GM12878 (cell line): ENCODE measurements at regions not wholly inside any gene's neighbourhood (a gene's known extent, or its start where the extent isn't known, plus 50 kb on each side); places are given as distances from the start of the nearest gene placed in this dataset.

ENCODE experiments used
- ATAC-seq: fragments of 200-7000 bp; cut with Tn5 transposase; 3 replicates; pipeline ENCODE4 v1.9.1; 2020; ENCODE audit warnings: mild to moderate bottlenecking, moderate library complexity
- BruUV-seq: library from RNA; stranded (reverse); fragments of 400-500 nt; replicated peaks from 2 replicates; lab custom pipeline; 2021; lab: Mats Ljungman, UMichigan
- CTCF ChIA-PET: fragments of 300-600 bp; sonication (Branson Sonifier 250); formaldehyde crosslinking; extraction: SDS; loops from one replicate; lab custom pipeline; 2021; ENCODE audit warnings: inconsistent platforms; lab: Yijun Ruan, JAX
- POLR2A ChIA-PET: fragments of 350-600 bp; formaldehyde crosslinking; extraction: SDS; loops from one replicate; lab custom pipeline; 2021; ENCODE audit warnings: inconsistent platforms; lab: Charles Lee
- RAD21 ChIA-PET: fragments of 300-600 bp; sonication (Branson Sonifier 250); formaldehyde crosslinking; loops from one replicate; lab custom pipeline; 2023; ENCODE audit warnings: antibody characterized with exemption; ENCODE audit not compliant: unreplicated experiment; lab: Charles Lee
- SMC1A ChIA-PET: fragments of 300-600 bp; sonication (Branson Sonifier 250); formaldehyde crosslinking; loops from one replicate; lab custom pipeline; 2023; ENCODE audit not compliant: unreplicated experiment, uncharacterized antibody; lab: Charles Lee
- DNase-seq: peaks from one replicate; pipeline ENCODE4 v3.0.0-alpha.2; 2011; ENCODE audit warnings: low read depth, low spot score
- FAIRE-seq: peaks from 3 replicates; lab custom pipeline; 2011; peaks lifted over from hg19 to GRCh38; lab: Jason Lieb, UNC
- H2AFZ ChIP-seq: 2 replicates; pipeline ENCODE4 v1.6.0; 2011; ENCODE audit warnings: low read depth, low read length, control low read depth; ENCODE audit not compliant: control insufficient read depth
- H3K27ac ChIP-seq: 2 replicates; pipeline ENCODE4 v1.5.1; 2011; ENCODE audit warnings: control low read depth; ENCODE audit not compliant: control insufficient read depth, insufficient read depth
- H3K27me3 ChIP-seq, 2 experiments: replicated peaks in 1 of 2; 2 replicates each; pipeline versions ENCODE4 v1.6.0 to v1.6.1; 2011; ENCODE audit warnings: low read length in 1 of 2; ENCODE audit not compliant: control insufficient read depth in 2 of 2, insufficient read depth in 2 of 2
- H3K36me3 ChIP-seq, 2 experiments: 2 replicates each; pipeline ENCODE4 v1.5.1; 2011; ENCODE audit warnings: low read length in 1 of 2; ENCODE audit not compliant: control insufficient read depth in 2 of 2, insufficient read depth in 2 of 2
- H3K4me1 ChIP-seq: 2 replicates; pipeline ENCODE4 v1.6.1; 2011; ENCODE audit warnings: mild to moderate bottlenecking, low read length, moderate library complexity, mixed read lengths; ENCODE audit not compliant: control insufficient read depth, insufficient read depth
- H3K4me2 ChIP-seq: 2 replicates; pipeline ENCODE4 v1.6.0; 2011; ENCODE audit warnings: control low read depth; ENCODE audit not compliant: control insufficient read depth, insufficient read depth
- H3K4me3 ChIP-seq: fragments of 200-600 bp; sonication (generic); 2 replicates; pipeline ENCODE4 v1.5.1; 2016
- H3K79me2 ChIP-seq: 2 replicates; pipeline ENCODE4 v1.6.0; 2011; ENCODE audit warnings: low read length; ENCODE audit not compliant: control insufficient read depth, insufficient read depth
- H3K9ac ChIP-seq: 2 replicates; pipeline ENCODE4 v1.8.0; 2011; ENCODE audit warnings: low read length, control low read depth, mixed read lengths; ENCODE audit not compliant: control insufficient read depth, insufficient read depth
- H3K9me3 ChIP-seq: replicated peaks from 3 replicates; pipeline ENCODE4 v1.5.1; 2011; ENCODE audit warnings: mild to moderate bottlenecking, low read length; ENCODE audit not compliant: control insufficient read depth, insufficient read depth
- H4K20me1 ChIP-seq: 2 replicates; pipeline ENCODE4 v1.6.0; 2011; ENCODE audit not compliant: control insufficient read depth, insufficient read depth
- CUX1 ChIP-seq: IDR thresholded peaks from 2 replicates; pipeline ENCODE4 v1.6.1; 2012; ENCODE audit warnings: improper control_type of control experiment, low read depth, low read length; ENCODE audit not compliant: insufficient replicate concordance
- EED ChIP-seq: sonication (generic); IDR thresholded peaks from 2 replicates; pipeline ENCODE4 v1.6.1; 2016; ENCODE audit warnings: antibody characterized with exemption, low read depth
- ETV6 ChIP-seq, 2 experiments: fragments of 450-650 bp in 1 of 2; IDR thresholded peaks in 1 of 2; conservative IDR thresholded peaks in 1 of 2; 2 replicates each; pipeline ENCODE4 v1.6.1; 2014; ENCODE audit warnings: antibody characterized with exemption in 1 of 2, borderline replicate concordance in 1 of 2, low read depth in 1 of 2, mild to moderate bottlenecking in 1 of 2, moderate library complexity in 1 of 2
- FOXM1 ChIP-seq: IDR thresholded peaks from 2 replicates; pipeline ENCODE4 v1.6.1; 2012; ENCODE audit warnings: low read depth, mild to moderate bottlenecking, inconsistent platforms, low read length, moderate library complexity
- IRF4 ChIP-seq: IDR thresholded peaks from 2 replicates; pipeline ENCODE4 v1.6.1; 2011; ENCODE audit warnings: low read depth, low read length
- LARP7 ChIP-seq: fragments of 450-650 bp; IDR thresholded peaks from 2 replicates; pipeline ENCODE4 v1.6.1; 2017; ENCODE audit warnings: mild to moderate bottlenecking
- MEF2A ChIP-seq: IDR thresholded peaks from 2 replicates; pipeline ENCODE4 v1.6.1; 2011; ENCODE audit warnings: low read depth, mild to moderate bottlenecking, low read length, moderate library complexity; ENCODE audit not compliant: insufficient read depth
- NRF1 ChIP-seq: conservative IDR thresholded peaks from 2 replicates; pipeline ENCODE4 v1.6.1; 2011; ENCODE audit warnings: mild to moderate bottlenecking, low read depth, low read length, improper control_type of control experiment
- PAX5 ChIP-seq: IDR thresholded peaks from 2 replicates; pipeline ENCODE4 v1.6.1; 2011; ENCODE audit warnings: low read depth, low read length, borderline replicate concordance
- RAD51 ChIP-seq: fragments of 450-650 bp; IDR thresholded peaks from 2 replicates; pipeline ENCODE4 v1.6.1; 2016; ENCODE audit warnings: moderate library complexity, mild to moderate bottlenecking, inconsistent platforms
- SREBF1 ChIP-seq: IDR thresholded peaks from 2 replicates; pipeline ENCODE4 v1.6.1; 2012; ENCODE audit warnings: mild to moderate bottlenecking, low read length
- ZBED1 ChIP-seq: IDR thresholded peaks from 2 replicates; pipeline ENCODE4 v1.6.1; 2016; ENCODE audit warnings: borderline replicate concordance
- ZNF217 ChIP-seq: fragments of 450-650 bp; IDR thresholded peaks from 2 replicates; pipeline ENCODE4 v1.6.1; 2017; ENCODE audit warnings: antibody characterized with exemption, mild to moderate bottlenecking
- ZNF622 ChIP-seq: fragments of 450-650 bp; IDR thresholded peaks from 2 replicates; pipeline ENCODE4 v1.6.1; 2017; ENCODE audit warnings: mild to moderate bottlenecking, inconsistent platforms
- ZZZ3 ChIP-seq: IDR thresholded peaks from 2 replicates; pipeline ENCODE4 v1.6.1; 2011; ENCODE audit warnings: low read depth; ENCODE audit not compliant: control insufficient read depth, insufficient read length
- WGBS: methylation state at CpG from one replicate; pipeline ENCODE4 v1.1.6; 2016; ENCODE audit warnings: low lambda C conversion rate; ENCODE audit not compliant: insufficient replicate concordance, insufficient coverage; ENCODE audit errors: missing lambda C conversion rate; 5-methylcytosine and 5-hydroxymethylcytosine counted together
- in situ Hi-C: fragments of 300-500 bp; cut with MboI; formaldehyde crosslinking; loops from 9 replicates; pipeline ENCODE4 v1.14.3; 2018; ENCODE audit warnings: mixed read lengths
- intact Hi-C: fragments of 100-400 bp; cut with micrococcal nuclease; formaldehyde crosslinking; loops from one replicate; pipeline ENCODE4 v1.14.2; 2022; ENCODE audit not compliant: unreplicated experiment
- TF ChIP-seq, protein P1 (sequence below): IDR thresholded peaks from 2 replicates; pipeline ENCODE4 v1.6.1; 2011; ENCODE audit warnings: borderline replicate concordance, low read depth, mild to moderate bottlenecking, moderate library complexity, low read length; ENCODE audit not compliant: insufficient read depth, poor library complexity, severe bottlenecking

DNA sequence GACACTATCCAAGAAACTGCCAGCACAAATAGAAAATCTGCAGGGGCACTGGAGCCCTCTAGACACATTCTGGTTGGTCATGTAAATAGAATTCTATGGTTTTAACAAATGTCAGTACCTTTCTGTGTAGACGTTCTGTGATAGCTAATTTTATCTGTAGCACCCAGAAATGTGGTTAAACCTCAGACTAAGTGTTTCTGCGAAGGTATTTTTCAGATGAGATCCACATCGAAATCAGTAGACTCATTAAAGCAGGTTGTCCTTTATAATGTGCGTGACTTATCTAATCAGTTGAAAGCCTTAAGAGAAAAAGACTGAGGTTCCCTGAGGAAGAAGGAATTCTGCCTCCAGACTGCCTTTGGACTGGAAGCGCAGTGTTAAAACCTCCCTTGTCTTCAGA, 922.9 kb downstream of the EFNB2 start:
- Histone ChIP-seq H4K20me1 (no peaks in the 10 kb centered on the region), H3K36me3 (no peaks in the 10 kb centered on the region), H3K4me1 (no peaks in the 10 kb centered on the region), H3K9me3 (no peaks in the 10 kb centered on the region), H3K9ac (no peak overlapping the region), H3K27me3 (no peaks in the 10 kb centered on the region), H3K4me2 (no peak overlapping the region), H3K79me2 (no peaks in the 10 kb centered on the region), H3K4me3 (no peak overlapping the region), H2AFZ (no peak overlapping the region), H3K27ac (no peak overlapping the region)
- no peak for FAIRE-seq
- TF ChIP-seq EED (no peak), ZBED1 (no peak), LARP7 (no peak), ZZZ3 (no peak), PAX5 (no peak), SREBF1 (no peak), RAD51 (no peak), FOXM1 (no peak), NRF1 (no peak), ETV6 (conservative IDR thresholded peaks at IDR 0.05 in 1 of 2, IDR thresholded peaks at IDR 0.05 in 1 of 2; ENCODE audit: borderline replicate concordance in 1 of 2, low read depth in 1 of 2) (no peak), MEF2A (no peak), IRF4 (no peak), CUX1 (no peak), ZNF622 (no peak), ZNF217 (no peak)
- TF ChIP-seq, protein P1, sequence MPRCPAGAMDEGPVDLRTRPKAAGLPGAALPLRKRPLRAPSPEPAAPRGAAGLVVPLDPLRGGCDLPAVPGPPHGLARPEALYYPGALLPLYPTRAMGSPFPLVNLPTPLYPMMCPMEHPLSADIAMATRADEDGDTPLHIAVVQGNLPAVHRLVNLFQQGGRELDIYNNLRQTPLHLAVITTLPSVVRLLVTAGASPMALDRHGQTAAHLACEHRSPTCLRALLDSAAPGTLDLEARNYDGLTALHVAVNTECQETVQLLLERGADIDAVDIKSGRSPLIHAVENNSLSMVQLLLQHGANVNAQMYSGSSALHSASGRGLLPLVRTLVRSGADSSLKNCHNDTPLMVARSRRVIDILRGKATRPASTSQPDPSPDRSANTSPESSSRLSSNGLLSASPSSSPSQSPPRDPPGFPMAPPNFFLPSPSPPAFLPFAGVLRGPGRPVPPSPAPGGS = no peak
- no peak for ATAC-seq
- BruUV-seq = no TSS peak
- intact Hi-C loops (no loop called here), in situ Hi-C loops (no loop called here)
- CTCF ChIA-PET = interaction anchor here (1.4 kb wide), 1 partner anchor 13 kb away, joined by 4 read pairs; no protein-coding TSS in a partner anchor
- RAD21 ChIA-PET = no interaction called here
- POLR2A ChIA-PET = no interaction called here
- SMC1A ChIA-PET = interaction anchor here (1.1 to 1.4 kb wide), 2 partner anchors 17 to 22 kb away, joined by 3 to 5 read pairs; no protein-coding TSS in a partner anchor
- no peak for DNase-seq
- WGBS = 27% methylated on average over 5 of the region's 5 CpGs
